ENCODE measurements at regions not wholly inside any gene's neighbourhood (a gene's known extent, or its start where the extent isn't known, plus 50 kb on each side); places are given as distances from the start of the nearest gene placed in this dataset.
"Not testable (repeated sequence)": the region's sequence is repeated elsewhere in the genome, so short reads cannot be mapped to it uniquely, and the experiment has no call there.

GRCh38 chr2:3035385-3036050 is 342.1 kb downstream of the EIPR1 start:
- Mint-ChIP-seq H3K4me3 (no peak overlapping the region), H3K4me1 (no peaks in the 10 kb centered on the region), H3K27ac (no peak overlapping the region), H3K27me3 (peaks cover 10% of the 10 kb centered on the region), H3K9me3 (no peaks in the 10 kb centered on the region), H3K36me3 (no peaks in the 10 kb centered on the region)
- ATAC-seq (ENCODE audit: low read depth) (no peak), DNase-seq (ENCODE audit: low spot score in 2 of 2) (no peak)

- Mint-ChIP-seq H3K9me3 (peaks cover 2% of the 10 kb centered on the region), H3K27me3 (peaks cover 7% of the 10 kb centered on the region), H3K36me3 (no peaks in the 10 kb centered on the region), H3K4me3 (no peak overlapping the region), H3K27ac (no peak overlapping the region), H3K4me1 (no peaks in the 10 kb centered on the region)
- no peak for DNase-seq (ENCODE audit: low spot score in 2 of 2)
- no peak for ATAC-seq (ENCODE audit: low read depth)
Measured at GRCh38 chr2:3034856-3035255, 342.8 kb downstream of the EIPR1 start.

DNA sequence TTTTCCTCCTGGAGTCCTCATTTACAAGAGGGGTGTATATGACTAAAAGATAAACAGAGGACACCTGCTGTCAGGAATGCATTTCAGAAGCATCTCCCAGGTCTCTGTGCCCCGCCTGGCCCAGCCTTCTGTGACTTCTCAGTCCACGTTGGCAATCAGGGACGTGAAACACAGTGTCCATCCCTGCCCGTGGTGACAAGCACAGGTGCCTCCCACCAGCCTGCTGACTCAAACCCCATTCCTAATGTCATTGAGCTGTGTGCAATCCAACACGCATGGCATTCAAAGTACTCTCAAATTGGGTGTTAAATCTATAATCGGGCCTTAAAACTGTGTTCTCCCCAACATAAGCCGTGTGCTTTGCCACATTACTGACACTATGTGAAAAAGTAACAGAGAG is 343.2 kb downstream of the EIPR1 start:
- Mint-ChIP-seq H3K9me3 (peaks cover 4% of the 10 kb centered on the region), H3K4me3 (no peak overlapping the region), H3K36me3 (no peaks in the 10 kb centered on the region), H3K27ac (no peak overlapping the region), H3K4me1 (no peaks in the 10 kb centered on the region), H3K27me3 (peaks cover 4% of the 10 kb centered on the region)
- no peak for DNase-seq (ENCODE audit: low spot score in 2 of 2)
- no peak for ATAC-seq (ENCODE audit: low read depth)

GRCh38 chr2:3033315-3033714 is 344.3 kb downstream of the EIPR1 start:
- ATAC-seq (ENCODE audit: low read depth) = no peak
- Mint-ChIP-seq H3K4me1 (no peaks in the 10 kb centered on the region), H3K36me3 (no peaks in the 10 kb centered on the region), H3K4me3 (no peak overlapping the region), H3K27me3 (peaks cover under 1% of the 10 kb centered on the region), H3K9me3 (peaks cover 4% of the 10 kb centered on the region), H3K27ac (no peak overlapping the region)
- DNase-seq (ENCODE audit: low spot score in 2 of 2) = no peak

DNA sequence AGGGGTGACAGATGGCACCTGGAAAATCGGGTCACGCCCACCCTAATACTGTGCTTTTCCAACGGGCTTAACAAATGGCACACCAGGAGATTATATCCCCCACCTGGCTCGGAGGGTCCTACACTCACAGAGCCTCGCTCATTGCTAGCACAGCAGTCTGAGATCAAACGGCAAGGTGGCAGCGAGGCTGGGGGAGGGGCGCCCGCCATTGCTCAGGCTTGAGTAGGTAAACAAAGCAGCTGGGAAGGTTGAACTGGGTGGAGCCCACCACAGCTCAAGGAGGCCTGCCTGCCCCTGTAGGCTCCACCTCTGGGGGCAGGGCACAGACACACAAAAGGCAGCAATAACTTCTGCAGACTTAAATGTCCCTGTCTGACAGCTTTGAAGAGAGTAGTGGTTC is 346.8 kb downstream of the EIPR1 start:
- H3K4me3 Mint-ChIP-seq, H3K9me3 Mint-ChIP-seq, H3K36me3 Mint-ChIP-seq: not testable (repeated sequence)

DNA sequence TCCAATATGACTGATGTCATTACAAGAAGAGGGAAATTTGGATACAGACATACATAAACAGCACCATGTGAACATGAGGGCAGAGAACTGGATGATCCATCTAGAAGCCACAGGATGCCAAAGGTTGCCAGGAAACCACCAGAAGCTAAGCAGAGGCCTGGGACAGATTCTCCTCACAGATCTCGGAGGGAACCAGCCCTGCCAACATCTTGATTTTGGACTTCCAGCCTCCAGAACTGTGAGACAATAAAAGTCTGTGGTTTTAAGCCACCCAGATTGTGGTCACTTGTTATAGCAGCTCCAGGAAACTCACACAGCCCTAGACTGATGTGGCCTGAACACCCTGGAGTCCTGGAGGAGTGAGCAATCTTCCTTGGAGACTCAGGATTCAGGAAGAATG is 351.6 kb downstream of the EIPR1 start:
- DNase-seq (ENCODE audit: low spot score in 2 of 2) (no peak), ATAC-seq (ENCODE audit: low read depth) (no peak)
- Mint-ChIP-seq H3K27me3 (peaks cover 7% of the 10 kb centered on the region), H3K4me1 (no peaks in the 10 kb centered on the region), H3K27ac (no peak overlapping the region), H3K9me3 (peaks cover 7% of the 10 kb centered on the region), H3K4me3 (no peak overlapping the region), H3K36me3 (no peaks in the 10 kb centered on the region)

More for the DNA sequence above, 346.8 kb downstream of the EIPR1 start:
- H3K4me1 Mint-ChIP-seq; H3K27me3 Mint-ChIP-seq; DNase-seq (ENCODE audit: low spot score in 2 of 2); ATAC-seq (ENCODE audit: low read depth); H3K27ac Mint-ChIP-seq: not testable (repeated sequence)

DNA sequence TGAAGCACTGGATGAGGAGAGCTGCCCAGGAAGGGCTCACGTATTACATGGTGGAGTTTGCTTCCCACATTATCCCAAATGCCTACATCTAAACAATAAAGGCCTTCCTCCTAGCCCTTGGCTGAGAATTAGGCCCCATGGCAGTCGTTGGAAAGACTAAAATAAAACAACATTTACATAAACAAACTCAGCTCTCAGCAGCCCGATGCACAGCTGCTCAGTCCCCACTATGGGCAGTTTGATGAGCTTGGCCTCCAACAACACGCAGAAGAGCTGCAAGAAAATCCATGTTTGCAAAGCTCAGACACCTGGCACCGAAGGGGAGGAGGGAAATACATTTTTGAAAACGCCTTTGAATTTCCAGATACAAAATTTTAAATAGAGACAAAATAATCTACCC is 352.4 kb downstream of the EIPR1 start:
- no peak overlapping the region for H3K27ac Mint-ChIP-seq
- H3K4me1 Mint-ChIP-seq = no peaks in the 10 kb centered on the region
- no peaks in the 10 kb centered on the region for H3K36me3 Mint-ChIP-seq
- no peak for ATAC-seq (ENCODE audit: low read depth)
- no peak for DNase-seq (ENCODE audit: low spot score in 2 of 2)
- no peak overlapping the region for H3K4me3 Mint-ChIP-seq
- H3K9me3 Mint-ChIP-seq = peaks cover 7% of the 10 kb centered on the region
- peaks cover 7% of the 10 kb centered on the region for H3K27me3 Mint-ChIP-seq

DNA sequence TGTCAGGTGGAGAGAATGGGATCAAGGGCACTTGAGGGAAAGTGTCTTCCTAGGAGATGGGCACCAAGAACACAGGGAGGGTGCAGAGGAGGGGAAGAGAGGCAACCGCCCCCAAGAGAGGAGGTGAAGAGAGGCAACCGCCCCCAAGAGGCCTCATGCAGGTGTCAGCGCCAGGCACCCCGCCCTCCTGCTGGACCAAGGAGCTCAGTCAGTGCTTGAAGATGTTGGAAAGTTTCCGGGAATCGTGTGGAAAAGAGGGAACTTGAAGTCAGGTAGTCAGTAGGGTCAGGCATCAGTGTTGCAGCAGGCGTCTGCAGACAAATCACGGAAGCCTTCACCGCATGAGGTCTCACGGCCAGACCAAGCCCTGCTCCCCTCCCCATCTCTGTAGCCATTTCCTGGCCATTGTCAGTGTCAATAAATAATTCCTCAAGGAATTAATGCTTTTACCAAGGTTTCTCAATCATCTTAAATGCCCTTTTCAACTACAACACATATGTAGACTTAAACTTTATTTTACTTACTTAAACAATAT is 353.1 kb downstream of the EIPR1 start:
- Mint-ChIP-seq H3K4me1 (no peaks in the 10 kb centered on the region), H3K27ac (no peak overlapping the region), H3K4me3 (no peak overlapping the region), H3K36me3 (no peaks in the 10 kb centered on the region), H3K9me3 (peaks cover 4% of the 10 kb centered on the region), H3K27me3 (peaks cover 7% of the 10 kb centered on the region)
- DNase-seq (ENCODE audit: low spot score in 2 of 2) = no peak
- ATAC-seq (ENCODE audit: low read depth) = no peak

DNA sequence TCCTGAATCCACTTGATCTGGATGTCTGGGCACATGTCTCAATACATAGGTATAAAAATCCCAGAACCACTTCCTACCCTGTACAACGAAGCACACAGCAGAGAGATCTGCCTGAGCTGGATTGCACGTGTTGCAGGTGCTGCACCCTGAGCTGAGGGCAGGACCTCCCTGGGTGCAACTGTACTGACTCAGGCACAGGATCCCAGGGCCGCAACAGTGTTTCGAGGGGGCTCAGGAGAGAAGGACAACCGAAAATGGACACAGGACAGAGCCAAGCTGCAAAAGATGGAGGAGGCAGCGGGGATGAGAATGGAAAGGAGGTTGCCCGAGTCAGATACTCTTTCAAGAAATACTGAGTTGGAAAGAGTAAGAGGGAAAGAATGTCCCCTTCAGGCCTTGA is 354.1 kb downstream of the EIPR1 start:
- peaks cover 4% of the 10 kb centered on the region for H3K9me3 Mint-ChIP-seq
- peaks cover 7% of the 10 kb centered on the region for H3K27me3 Mint-ChIP-seq
- ATAC-seq (ENCODE audit: low read depth) (no peak), DNase-seq (ENCODE audit: low spot score in 2 of 2) (no peak)
- no peak overlapping the region for H3K4me3 Mint-ChIP-seq
- H3K4me1 Mint-ChIP-seq = no peaks in the 10 kb centered on the region
- H3K36me3 Mint-ChIP-seq = no peaks in the 10 kb centered on the region
- no peak overlapping the region for H3K27ac Mint-ChIP-seq

GRCh38 chr2:3022841-3023372 is 354.7 kb downstream of the EIPR1 start:
- Mint-ChIP-seq H3K4me3 (no peak overlapping the region), H3K27ac (no peak overlapping the region), H3K9me3 (peaks cover 4% of the 10 kb centered on the region), H3K27me3 (peaks cover 7% of the 10 kb centered on the region), H3K4me1 (no peaks in the 10 kb centered on the region), H3K36me3 (no peaks in the 10 kb centered on the region)
- ATAC-seq (ENCODE audit: low read depth) = no peak
- no peak for DNase-seq (ENCODE audit: low spot score in 2 of 2)

GRCh38 chr2:3021720-3022119 is 355.9 kb downstream of the EIPR1 start:
- Mint-ChIP-seq H3K36me3 (no peaks in the 10 kb centered on the region), H3K4me3 (no peak overlapping the region), H3K27me3 (peaks cover 7% of the 10 kb centered on the region), H3K9me3 (peaks cover 4% of the 10 kb centered on the region), H3K27ac (no peak overlapping the region), H3K4me1 (no peaks in the 10 kb centered on the region)
- DNase-seq (ENCODE audit: low spot score in 2 of 2) (no peak), ATAC-seq (ENCODE audit: low read depth) (no peak)

DNA sequence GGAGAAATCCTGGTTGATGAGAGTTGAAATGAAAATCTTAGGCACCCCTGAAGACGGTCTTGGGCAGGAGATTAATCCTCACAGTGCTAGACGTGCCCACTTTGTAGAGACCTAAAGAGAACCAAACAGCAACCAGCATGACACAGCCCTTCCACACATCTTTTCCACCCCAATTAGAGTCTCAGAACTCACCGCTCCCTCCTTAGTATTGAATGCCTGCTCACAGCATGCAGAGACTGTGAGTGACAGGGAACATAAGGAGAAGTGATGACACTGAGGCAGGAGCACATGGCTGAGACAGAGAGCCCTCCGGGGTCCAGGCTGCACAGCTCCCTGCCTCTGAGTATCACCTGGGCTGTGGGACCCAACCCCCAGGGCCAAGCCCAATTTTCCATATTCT is 367.6 kb downstream of the EIPR1 start:
- no peaks in the 10 kb centered on the region for H3K4me1 Mint-ChIP-seq
- no peak overlapping the region for H3K27ac Mint-ChIP-seq
- peaks cover 17% of the 10 kb centered on the region for H3K27me3 Mint-ChIP-seq

DNA sequence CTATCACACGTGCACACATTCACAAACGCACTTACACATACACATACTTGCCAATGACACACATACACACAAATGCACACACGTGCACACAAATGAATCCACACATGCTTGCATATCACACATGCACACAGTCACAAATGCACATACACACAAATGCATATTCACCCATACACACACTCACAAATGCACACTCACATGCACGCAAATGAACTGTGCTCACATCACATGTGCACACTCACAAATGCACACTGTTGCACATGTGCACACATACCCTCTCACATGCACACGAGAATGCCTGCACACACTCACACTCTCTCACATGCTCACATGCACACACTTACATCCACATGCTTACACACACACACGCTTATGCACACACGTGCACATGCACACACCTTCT is 368.1 kb downstream of the EIPR1 start:
- H3K9me3 Mint-ChIP-seq = peaks cover 10% of the 10 kb centered on the region
- peaks cover 4% of the 10 kb centered on the region for H3K36me3 Mint-ChIP-seq
- no peak overlapping the region for H3K4me3 Mint-ChIP-seq
- H3K27ac Mint-ChIP-seq = no peak overlapping the region
- ATAC-seq (ENCODE audit: low read depth) = no peak
- no peak for DNase-seq (ENCODE audit: low spot score in 2 of 2)
- H3K4me1 Mint-ChIP-seq = no peaks in the 10 kb centered on the region
- peaks cover 17% of the 10 kb centered on the region for H3K27me3 Mint-ChIP-seq

More for the DNA sequence above, 367.6 kb downstream of the EIPR1 start:
- DNase-seq (ENCODE audit: low spot score in 2 of 2) (no peak), ATAC-seq (ENCODE audit: low read depth) (no peak)
- Mint-ChIP-seq H3K4me3 (no peak overlapping the region), H3K36me3 (peaks cover 5% of the 10 kb centered on the region), H3K9me3 (peaks cover 11% of the 10 kb centered on the region)

DNA sequence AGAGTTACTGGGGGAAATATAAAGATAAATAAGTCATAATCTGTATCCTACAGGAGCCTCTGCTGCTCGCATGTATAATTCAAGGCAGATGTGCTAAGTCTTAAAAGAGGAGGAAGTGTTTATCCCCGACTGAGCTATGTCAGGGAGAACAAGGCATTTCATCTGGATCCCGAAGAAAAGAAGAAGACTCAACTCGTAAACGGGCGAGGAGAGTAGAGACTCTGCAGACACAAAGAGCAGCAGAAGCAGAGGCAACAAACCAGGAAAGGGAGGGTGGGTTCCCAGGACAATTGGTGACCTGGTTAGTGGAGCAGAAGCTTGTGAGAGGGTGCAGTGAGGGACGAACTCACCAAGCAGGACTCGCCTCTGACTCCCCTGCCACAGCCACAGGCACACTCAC is 368.6 kb downstream of the EIPR1 start:
- ATAC-seq (ENCODE audit: low read depth) (no peak), DNase-seq (ENCODE audit: low spot score in 2 of 2) (no peak)
- peaks cover 10% of the 10 kb centered on the region for H3K9me3 Mint-ChIP-seq
- no peak overlapping the region for H3K27ac Mint-ChIP-seq
- H3K36me3 Mint-ChIP-seq = peaks cover 4% of the 10 kb centered on the region
- H3K4me3 Mint-ChIP-seq = no peak overlapping the region
- H3K4me1 Mint-ChIP-seq = no peaks in the 10 kb centered on the region
- H3K27me3 Mint-ChIP-seq = peaks cover 17% of the 10 kb centered on the region

GRCh38 chr2:3008561-3008960 is 369.1 kb downstream of the EIPR1 start:
- no peak for ATAC-seq (ENCODE audit: low read depth)
- DNase-seq (ENCODE audit: low spot score in 2 of 2) = no peak
- H3K27ac Mint-ChIP-seq = no peak overlapping the region
- no peak overlapping the region for H3K4me3 Mint-ChIP-seq
- H3K9me3 Mint-ChIP-seq = peaks cover 7% of the 10 kb centered on the region
- peaks cover 4% of the 10 kb centered on the region for H3K36me3 Mint-ChIP-seq
- no peaks in the 10 kb centered on the region for H3K4me1 Mint-ChIP-seq
- peaks cover 17% of the 10 kb centered on the region for H3K27me3 Mint-ChIP-seq
